ENCODE measurements at regions not wholly inside any gene's neighbourhood (a gene's known extent, or its start where the extent isn't known, plus 50 kb on each side); places are given as distances from the start of the nearest gene placed in this dataset.
"Not testable (repeated sequence)": the region's sequence is repeated elsewhere in the genome, so short reads cannot be mapped to it uniquely, and the experiment has no call there.

DNA sequence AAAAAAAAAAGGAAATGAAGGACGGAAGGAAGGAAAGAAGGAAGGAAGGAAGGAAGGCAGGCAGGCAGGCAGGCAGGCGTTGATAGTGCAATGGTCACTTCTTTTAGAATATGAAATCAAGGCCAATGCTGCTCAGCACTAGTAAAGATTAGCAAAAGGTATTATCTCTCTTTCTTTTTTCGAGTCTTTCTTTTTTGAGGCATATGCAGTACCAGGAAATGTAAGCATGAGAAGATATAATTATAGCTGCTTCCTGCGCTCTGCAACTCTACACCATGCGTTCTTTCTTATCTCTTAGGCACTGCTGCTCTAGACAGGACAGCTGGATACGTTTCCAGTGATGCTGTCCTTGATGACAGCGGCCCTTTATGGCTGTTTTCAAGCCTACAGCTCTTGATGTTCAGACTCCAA lies 1512.5 kb upstream of the B3GALT2 start:
- H3K9me3 ChIP-seq (ENCODE audit: control insufficient read depth, insufficient read depth, low read length) = no peaks in the 10 kb centered on the region
- H3K27me3 ChIP-seq (ENCODE audit: control insufficient read depth, insufficient read depth, low read length) = no peaks in the 10 kb centered on the region
- no peaks in the 10 kb centered on the region for H3K4me1 ChIP-seq (ENCODE audit: control insufficient read depth, insufficient read depth, low read length)
- H3K4me3 ChIP-seq (ENCODE audit: low read depth, low read length) = no peak overlapping the region
- H3K9ac ChIP-seq (ENCODE audit: low read depth, low read length) = no peak overlapping the region
- H3K36me3 ChIP-seq (ENCODE audit: control insufficient read depth, insufficient read depth, low read length) = no peaks in the 10 kb centered on the region

DNA sequence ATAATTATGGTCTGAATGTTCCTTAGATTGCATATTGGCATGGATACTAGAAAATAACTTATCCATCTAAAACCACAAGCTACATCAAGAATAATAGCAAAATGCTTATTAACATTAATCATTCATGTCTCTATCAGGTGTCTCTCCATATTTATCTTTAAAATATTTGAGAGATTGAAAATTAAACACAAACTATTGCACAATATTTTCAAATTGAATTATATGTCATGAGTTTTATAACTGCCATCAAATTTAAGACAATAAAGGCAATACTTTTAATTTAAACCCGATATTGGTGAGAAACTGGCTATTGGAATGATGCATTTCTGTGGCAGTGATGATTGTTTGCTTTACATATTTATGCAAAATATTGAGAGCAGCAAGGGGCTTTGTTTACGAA lies 1506.8 kb upstream of the B3GALT2 start:
- Histone ChIP-seq H3K4me3 (ENCODE audit: low read depth, low read length) (no peak overlapping the region), H3K27me3 (ENCODE audit: control insufficient read depth, insufficient read depth, low read length) (no peaks in the 10 kb centered on the region), H3K36me3 (ENCODE audit: control insufficient read depth, insufficient read depth, low read length) (no peaks in the 10 kb centered on the region), H3K4me1 (ENCODE audit: control insufficient read depth, insufficient read depth, low read length) (no peaks in the 10 kb centered on the region), H3K9ac (ENCODE audit: low read depth, low read length) (no peak overlapping the region), H3K9me3 (ENCODE audit: control insufficient read depth, insufficient read depth, low read length) (no peaks in the 10 kb centered on the region)

DNA sequence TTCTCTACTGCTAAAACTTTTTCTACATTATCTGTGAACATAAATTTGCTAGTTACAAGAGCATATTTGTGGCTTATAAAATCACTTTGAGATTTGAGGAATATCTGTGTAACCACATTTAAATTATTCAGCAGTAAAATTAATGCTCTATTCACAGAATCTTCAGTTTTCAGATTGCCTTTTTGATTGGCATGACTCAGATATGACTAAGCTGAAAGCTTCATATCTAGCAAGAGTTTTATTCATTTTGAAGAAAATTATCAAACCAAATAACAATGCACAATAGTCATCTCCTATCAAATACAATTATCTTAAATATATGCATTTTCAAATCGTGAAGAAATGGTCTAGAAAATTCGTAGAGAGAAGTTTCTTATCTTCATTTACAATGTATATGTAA lies 1498.2 kb upstream of the B3GALT2 start:
- Histone ChIP-seq H3K9ac (ENCODE audit: low read depth, low read length) (no peak overlapping the region), H3K27me3 (ENCODE audit: control insufficient read depth, insufficient read depth, low read length) (no peaks in the 10 kb centered on the region), H3K4me3 (ENCODE audit: low read depth, low read length) (no peak overlapping the region), H3K9me3 (ENCODE audit: control insufficient read depth, insufficient read depth, low read length) (no peaks in the 10 kb centered on the region), H3K36me3 (ENCODE audit: control insufficient read depth, insufficient read depth, low read length) (no peaks in the 10 kb centered on the region), H3K4me1 (ENCODE audit: control insufficient read depth, insufficient read depth, low read length) (no peaks in the 10 kb centered on the region)

DNA sequence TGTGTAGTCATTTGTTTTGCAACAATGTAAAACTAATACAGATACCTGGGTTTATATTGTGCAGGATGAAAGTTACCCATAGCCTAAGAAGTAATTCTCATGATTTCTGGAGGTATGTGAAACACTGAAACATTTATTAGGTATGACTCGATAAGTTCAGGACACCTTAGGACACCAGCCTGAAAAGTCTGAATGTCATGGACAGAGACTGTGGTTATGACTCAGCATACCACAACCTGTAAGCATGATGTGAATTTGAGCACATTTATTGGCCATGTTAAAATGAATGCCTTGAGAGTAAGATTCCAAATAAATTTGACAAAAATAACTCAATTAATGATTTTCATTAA lies 1471.7 kb upstream of the B3GALT2 start:
- Histone ChIP-seq H3K36me3 (ENCODE audit: control insufficient read depth, insufficient read depth, low read length) (no peaks in the 10 kb centered on the region), H3K4me1 (ENCODE audit: control insufficient read depth, insufficient read depth, low read length) (no peaks in the 10 kb centered on the region), H3K9me3 (ENCODE audit: control insufficient read depth, insufficient read depth, low read length) (no peaks in the 10 kb centered on the region), H3K27me3 (ENCODE audit: control insufficient read depth, insufficient read depth, low read length) (no peaks in the 10 kb centered on the region), H3K4me3 (ENCODE audit: low read depth, low read length) (no peak overlapping the region), H3K9ac (ENCODE audit: low read depth, low read length) (no peak overlapping the region)

DNA sequence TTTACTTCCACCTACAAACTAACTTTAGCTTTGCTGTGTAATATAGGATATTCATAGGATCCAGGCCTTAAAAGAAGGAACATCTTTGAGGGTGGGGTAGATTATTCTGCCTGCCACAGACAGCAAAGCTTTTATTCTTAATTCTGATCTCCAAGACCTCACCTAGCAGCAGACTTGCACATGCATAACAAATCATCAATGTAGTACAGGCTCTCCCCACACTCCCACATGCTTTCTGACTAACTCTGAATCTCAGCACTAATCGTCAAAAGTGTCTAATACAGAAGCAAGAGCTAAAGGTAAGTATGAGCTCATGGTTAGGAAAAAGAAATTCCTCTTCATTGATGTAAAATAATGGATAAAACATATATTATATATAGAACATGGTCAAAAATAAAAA lies 1468.5 kb upstream of the B3GALT2 start:
- H3K27me3 ChIP-seq (ENCODE audit: control insufficient read depth, insufficient read depth, low read length) = no peaks in the 10 kb centered on the region
- no peaks in the 10 kb centered on the region for H3K4me1 ChIP-seq (ENCODE audit: control insufficient read depth, insufficient read depth, low read length)
- no peaks in the 10 kb centered on the region for H3K36me3 ChIP-seq (ENCODE audit: control insufficient read depth, insufficient read depth, low read length)
- H3K9ac ChIP-seq (ENCODE audit: low read depth, low read length) = no peak overlapping the region
- no peaks in the 10 kb centered on the region for H3K9me3 ChIP-seq (ENCODE audit: control insufficient read depth, insufficient read depth, low read length)
- no peak overlapping the region for H3K4me3 ChIP-seq (ENCODE audit: low read depth, low read length)

DNA sequence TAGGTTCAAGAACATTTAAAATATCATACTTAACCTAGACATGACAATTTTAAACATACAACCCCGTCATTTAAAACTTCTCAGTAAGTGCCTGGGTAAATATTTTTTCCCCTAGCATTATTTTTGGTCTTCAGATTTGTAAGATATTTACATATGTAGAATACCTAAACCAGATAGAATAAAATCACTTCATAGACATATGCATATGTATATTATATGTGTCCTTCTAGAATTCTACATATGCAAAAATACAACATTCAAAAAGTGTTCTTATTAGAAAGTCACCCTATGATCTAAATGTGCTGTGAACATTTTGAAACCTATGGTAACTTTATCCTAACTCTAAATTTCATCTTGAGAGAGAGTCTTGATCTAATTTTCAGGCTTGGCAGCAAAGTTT lies 1467.0 kb upstream of the B3GALT2 start:
- H3K9ac ChIP-seq (ENCODE audit: low read depth, low read length) = no peak overlapping the region
- no peaks in the 10 kb centered on the region for H3K4me1 ChIP-seq (ENCODE audit: control insufficient read depth, insufficient read depth, low read length)
- no peaks in the 10 kb centered on the region for H3K27me3 ChIP-seq (ENCODE audit: control insufficient read depth, insufficient read depth, low read length)
- H3K4me3 ChIP-seq (ENCODE audit: low read depth, low read length) = no peak overlapping the region
- no peaks in the 10 kb centered on the region for H3K9me3 ChIP-seq (ENCODE audit: control insufficient read depth, insufficient read depth, low read length)
- H3K36me3 ChIP-seq (ENCODE audit: control insufficient read depth, insufficient read depth, low read length) = no peaks in the 10 kb centered on the region

DNA sequence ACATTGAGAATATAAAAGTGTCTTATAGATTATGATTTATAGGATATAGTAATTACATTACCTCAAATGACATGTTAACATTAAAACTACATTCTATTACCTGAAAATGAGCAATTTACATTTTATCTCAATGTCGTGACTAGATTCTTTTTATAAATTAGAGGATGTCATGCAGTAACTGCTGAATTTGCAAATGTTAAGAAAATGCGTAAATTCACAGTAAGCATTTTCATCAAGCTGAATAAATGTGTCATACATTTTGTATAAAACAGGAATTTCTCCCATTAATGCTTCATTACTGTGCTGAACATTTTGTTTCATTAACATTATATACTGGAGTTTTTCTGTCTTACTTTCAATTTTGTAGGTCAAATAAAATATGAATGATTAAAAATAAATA lies 1460.7 kb upstream of the B3GALT2 start:
- Histone ChIP-seq H3K4me1 (ENCODE audit: control insufficient read depth, insufficient read depth, low read length) (no peaks in the 10 kb centered on the region), H3K36me3 (ENCODE audit: control insufficient read depth, insufficient read depth, low read length) (no peaks in the 10 kb centered on the region), H3K9ac (ENCODE audit: low read depth, low read length) (no peak overlapping the region), H3K4me3 (ENCODE audit: low read depth, low read length) (no peak overlapping the region), H3K27me3 (ENCODE audit: control insufficient read depth, insufficient read depth, low read length) (no peaks in the 10 kb centered on the region), H3K9me3 (ENCODE audit: control insufficient read depth, insufficient read depth, low read length) (no peaks in the 10 kb centered on the region)

DNA sequence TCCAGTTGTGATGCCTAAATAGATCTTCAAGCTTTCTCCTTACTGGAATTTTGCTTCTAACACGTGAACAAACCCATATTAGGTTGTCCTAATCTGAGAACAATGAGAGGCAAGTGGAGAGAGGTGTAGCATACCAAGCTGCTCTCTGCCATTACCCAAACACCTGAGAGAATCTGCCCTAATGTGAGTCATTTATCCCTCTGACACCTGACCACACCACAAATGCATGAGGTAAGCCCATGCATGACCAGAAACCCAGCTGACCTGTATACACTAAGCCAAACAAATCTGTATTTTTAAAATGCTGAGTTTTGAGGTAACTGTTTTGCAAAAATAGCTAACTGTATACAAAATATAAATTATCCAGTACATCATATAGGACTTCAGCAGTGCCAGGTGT lies 1458.1 kb upstream of the B3GALT2 start:
- Histone ChIP-seq H3K4me1 (ENCODE audit: control insufficient read depth, insufficient read depth, low read length) (no peaks in the 10 kb centered on the region), H3K4me3 (ENCODE audit: low read depth, low read length) (no peak overlapping the region), H3K9ac (ENCODE audit: low read depth, low read length) (no peak overlapping the region), H3K9me3 (ENCODE audit: control insufficient read depth, insufficient read depth, low read length) (peaks cover 4% of the 10 kb centered on the region), H3K36me3 (ENCODE audit: control insufficient read depth, insufficient read depth, low read length) (no peaks in the 10 kb centered on the region), H3K27me3 (ENCODE audit: control insufficient read depth, insufficient read depth, low read length) (no peaks in the 10 kb centered on the region)

DNA sequence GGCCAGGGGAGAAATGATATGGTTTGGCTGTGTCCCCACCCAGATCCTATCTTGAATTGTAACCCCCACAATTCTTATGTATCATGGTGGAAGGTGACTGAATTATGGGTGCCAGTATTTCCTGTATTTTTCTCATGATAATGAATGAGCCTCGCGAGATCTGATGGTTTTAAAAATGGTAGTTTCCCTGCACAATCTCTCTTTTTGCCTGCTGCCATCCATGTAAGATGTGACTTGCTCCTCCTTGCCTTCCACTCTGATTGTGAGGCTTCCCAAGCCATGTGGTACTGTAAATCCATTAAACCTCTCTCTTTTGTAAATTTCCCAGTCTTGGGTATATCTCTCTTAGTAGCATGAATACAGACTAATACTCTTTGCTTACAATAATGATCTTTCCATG lies 1453.9 kb upstream of the B3GALT2 start:
- Histone ChIP-seq H3K36me3 (ENCODE audit: control insufficient read depth, insufficient read depth, low read length) (no peaks in the 10 kb centered on the region), H3K4me3 (ENCODE audit: low read depth, low read length) (no peak overlapping the region), H3K9me3 (ENCODE audit: control insufficient read depth, insufficient read depth, low read length) (peaks cover 5% of the 10 kb centered on the region), H3K9ac (ENCODE audit: low read depth, low read length) (no peak overlapping the region), H3K4me1 (ENCODE audit: control insufficient read depth, insufficient read depth, low read length) (no peaks in the 10 kb centered on the region), H3K27me3 (ENCODE audit: control insufficient read depth, insufficient read depth, low read length) (no peaks in the 10 kb centered on the region)

DNA sequence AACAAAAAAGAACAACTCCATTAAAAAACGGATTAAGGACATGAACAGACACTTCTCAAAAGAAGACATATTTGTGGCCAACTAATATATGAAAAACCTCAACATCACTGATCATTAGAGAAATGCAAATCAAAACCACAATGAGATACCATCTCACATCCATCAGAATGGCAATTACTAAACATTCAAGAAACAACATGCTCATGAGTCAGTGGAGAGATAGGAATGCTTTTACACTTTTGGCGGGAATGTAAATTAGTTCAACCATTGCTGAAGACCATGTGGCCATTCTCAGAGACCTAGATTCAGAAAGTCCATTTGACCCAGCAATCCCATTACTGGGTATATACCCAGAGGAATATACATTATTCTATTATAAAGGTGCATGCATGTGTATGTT lies 1442.6 kb upstream of the B3GALT2 start:
- Histone ChIP-seq H3K36me3 (ENCODE audit: control insufficient read depth, insufficient read depth, low read length) (no peaks in the 10 kb centered on the region), H3K9ac (ENCODE audit: low read depth, low read length) (no peak overlapping the region), H3K4me3 (ENCODE audit: low read depth, low read length) (no peak overlapping the region), H3K9me3 (ENCODE audit: control insufficient read depth, insufficient read depth, low read length) (no peaks in the 10 kb centered on the region), H3K27me3 (ENCODE audit: control insufficient read depth, insufficient read depth, low read length) (no peaks in the 10 kb centered on the region), H3K4me1 (ENCODE audit: control insufficient read depth, insufficient read depth, low read length) (no peaks in the 10 kb centered on the region)

DNA sequence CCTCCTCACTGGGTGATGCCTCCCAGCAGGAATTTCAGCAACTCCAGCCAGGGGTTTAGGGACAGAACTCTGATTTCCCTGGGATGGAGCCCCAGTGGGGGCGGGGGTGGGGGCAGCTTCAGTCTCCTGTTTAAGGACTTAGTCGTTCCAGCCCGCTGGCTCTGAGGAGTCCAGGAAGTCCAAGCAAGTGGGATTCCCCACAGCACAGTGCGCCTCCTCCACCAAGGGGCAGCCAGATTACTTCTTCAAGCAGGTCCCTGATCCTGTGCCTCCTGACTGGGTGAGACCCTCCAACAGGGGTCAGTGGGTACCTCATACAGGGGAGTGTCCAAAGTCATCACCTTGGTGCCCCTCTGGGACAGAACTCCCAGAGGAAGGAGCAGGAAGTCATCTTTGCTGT lies 1438.4 kb upstream of the B3GALT2 start:
- Histone ChIP-seq H3K9me3 (ENCODE audit: control insufficient read depth, insufficient read depth, low read length) (no peaks in the 10 kb centered on the region), H3K9ac (ENCODE audit: low read depth, low read length) (no peak overlapping the region), H3K4me3 (ENCODE audit: low read depth, low read length) (no peak overlapping the region), H3K4me1 (ENCODE audit: control insufficient read depth, insufficient read depth, low read length) (no peaks in the 10 kb centered on the region), H3K27me3 (ENCODE audit: control insufficient read depth, insufficient read depth, low read length) (no peaks in the 10 kb centered on the region), H3K36me3 (ENCODE audit: control insufficient read depth, insufficient read depth, low read length) (no peaks in the 10 kb centered on the region)

DNA sequence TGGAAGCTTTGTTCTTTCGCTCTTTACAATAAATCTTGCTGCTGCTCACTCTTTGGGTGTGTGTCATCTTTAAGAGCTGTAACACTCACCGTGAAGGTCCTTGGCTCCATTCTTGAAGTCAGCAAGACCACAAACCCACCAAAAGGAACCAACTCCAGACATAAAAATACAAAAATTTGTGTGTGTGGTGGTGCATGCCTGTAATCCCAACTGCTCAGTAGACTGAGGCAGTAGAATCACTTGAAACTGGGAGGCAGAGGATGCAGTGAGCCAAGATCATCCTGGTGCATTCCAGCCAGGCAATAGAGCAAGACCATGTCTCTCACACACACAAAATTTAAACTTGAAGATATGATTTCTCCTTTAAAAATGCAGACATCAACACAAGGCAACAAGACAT lies 1431.7 kb upstream of the B3GALT2 start:
- no peaks in the 10 kb centered on the region for H3K27me3 ChIP-seq (ENCODE audit: control insufficient read depth, insufficient read depth, low read length)

DNA sequence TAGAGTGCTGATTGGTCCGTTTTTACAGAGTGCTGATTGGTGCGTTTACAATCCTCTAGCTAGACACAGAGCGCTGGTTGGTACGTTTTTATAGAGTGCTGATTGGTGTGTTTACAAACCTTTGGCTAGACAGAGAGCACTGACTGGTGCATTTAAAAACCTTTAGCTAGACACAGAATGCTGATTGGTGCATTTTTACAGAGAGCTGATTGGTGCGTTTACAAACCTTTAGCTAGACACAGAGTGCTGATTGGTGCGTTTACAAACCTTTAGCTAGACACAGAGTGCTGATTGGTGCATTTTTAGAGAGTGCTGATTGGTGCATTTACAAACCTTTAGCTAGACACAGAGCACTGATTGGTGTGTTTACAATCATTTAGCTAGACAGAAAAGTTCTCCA lies 1430.9 kb upstream of the B3GALT2 start:
- not testable (repeated sequence) for H3K4me1 ChIP-seq (ENCODE audit: control insufficient read depth, insufficient read depth, low read length); H3K36me3 ChIP-seq (ENCODE audit: control insufficient read depth, insufficient read depth, low read length); H3K9ac ChIP-seq (ENCODE audit: low read depth, low read length); H3K9me3 ChIP-seq (ENCODE audit: control insufficient read depth, insufficient read depth, low read length); H3K27me3 ChIP-seq (ENCODE audit: control insufficient read depth, insufficient read depth, low read length); H3K4me3 ChIP-seq (ENCODE audit: low read depth, low read length)

More for the DNA sequence above, 1431.7 kb upstream of the B3GALT2 start:
- H3K4me3 ChIP-seq (ENCODE audit: low read depth, low read length) = no peak overlapping the region
- H3K9ac ChIP-seq (ENCODE audit: low read depth, low read length) = no peak overlapping the region
- no peaks in the 10 kb centered on the region for H3K4me1 ChIP-seq (ENCODE audit: control insufficient read depth, insufficient read depth, low read length)
- no peaks in the 10 kb centered on the region for H3K9me3 ChIP-seq (ENCODE audit: control insufficient read depth, insufficient read depth, low read length)
- no peaks in the 10 kb centered on the region for H3K36me3 ChIP-seq (ENCODE audit: control insufficient read depth, insufficient read depth, low read length)

All from iPS-15b (cell line).